HG02571 (cell line): ENCODE measurements at regions not wholly inside any gene's neighbourhood (a gene's known extent, or its start where the extent isn't known, plus 50 kb on each side); places are given as distances from the start of the nearest gene placed in this dataset.

Experiments
- ATAC-seq: cut with Tn5 transposase; IDR thresholded peaks from one replicate; pipeline ENCODE4 v1.9.1; 2021; ENCODE audit warnings: mild to moderate bottlenecking, moderate library complexity; ENCODE audit not compliant: unreplicated experiment

DNA sequence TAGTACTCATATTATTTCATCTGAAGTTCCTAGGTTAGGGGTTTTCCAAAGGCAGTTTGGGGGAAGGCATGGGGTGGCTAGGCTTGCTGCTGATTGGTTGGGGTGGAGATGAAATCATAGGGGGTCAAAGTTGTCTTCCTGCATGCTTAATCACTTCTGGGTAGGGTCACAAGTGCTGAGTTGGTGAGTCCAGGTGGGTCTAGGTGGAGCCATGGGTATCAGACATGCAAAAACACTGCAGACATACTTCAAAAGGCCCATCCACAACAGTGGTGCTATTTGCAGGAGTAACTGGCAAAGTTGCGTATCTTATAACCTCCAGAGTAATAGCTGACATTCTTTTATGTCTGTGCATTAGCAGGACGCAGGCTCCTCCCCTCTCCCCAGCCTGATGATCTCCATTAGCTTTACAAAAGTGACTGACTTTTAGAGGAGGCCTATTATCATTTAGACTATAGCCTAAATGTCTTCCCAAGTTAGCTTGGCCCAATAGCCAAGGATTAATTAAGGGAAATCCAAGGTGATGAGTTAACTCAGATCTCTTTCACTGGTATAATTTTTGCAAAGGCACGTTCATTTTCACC, 374.4 kb upstream of the PRMT6 start:
- no peak for ATAC-seq

DNA sequence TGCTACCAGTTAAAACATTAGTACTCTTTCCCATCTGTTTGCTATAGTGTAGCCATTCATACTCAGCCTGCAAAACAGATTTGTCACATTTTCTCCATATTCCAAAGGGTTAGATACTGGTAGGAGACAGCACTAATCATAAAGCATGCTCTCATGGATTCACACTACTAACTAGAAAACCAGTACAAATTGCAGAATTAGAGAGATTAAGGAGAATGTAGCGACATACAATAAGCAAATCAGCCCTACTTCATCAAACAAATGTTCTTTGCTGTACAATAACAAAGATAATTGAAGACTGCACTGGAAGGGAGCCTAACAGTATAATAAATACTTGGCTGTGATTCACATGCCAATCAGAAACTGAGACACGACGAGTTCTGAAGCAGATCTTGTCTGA, 368.0 kb upstream of the PRMT6 start:
- no peak for ATAC-seq

DNA sequence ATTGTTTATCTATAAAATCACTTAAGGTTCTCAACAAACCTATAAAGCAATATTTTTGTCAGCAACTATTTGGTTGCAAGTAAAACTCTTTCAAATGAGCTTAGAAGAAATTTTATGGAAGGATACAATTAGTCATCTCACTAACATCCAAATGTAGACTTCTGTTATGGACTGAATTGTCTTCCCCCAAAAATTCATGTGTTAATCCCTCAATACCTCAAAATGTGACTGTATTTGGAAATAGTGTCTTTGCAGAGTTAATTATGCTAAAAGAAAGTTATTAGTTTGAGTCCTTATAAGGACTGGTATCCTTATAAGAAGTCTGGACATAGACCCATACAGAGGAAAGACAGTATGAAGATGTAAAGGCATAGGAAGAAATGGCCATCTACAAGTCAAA, 357.8 kb upstream of the PRMT6 start:
- ATAC-seq = no peak

DNA sequence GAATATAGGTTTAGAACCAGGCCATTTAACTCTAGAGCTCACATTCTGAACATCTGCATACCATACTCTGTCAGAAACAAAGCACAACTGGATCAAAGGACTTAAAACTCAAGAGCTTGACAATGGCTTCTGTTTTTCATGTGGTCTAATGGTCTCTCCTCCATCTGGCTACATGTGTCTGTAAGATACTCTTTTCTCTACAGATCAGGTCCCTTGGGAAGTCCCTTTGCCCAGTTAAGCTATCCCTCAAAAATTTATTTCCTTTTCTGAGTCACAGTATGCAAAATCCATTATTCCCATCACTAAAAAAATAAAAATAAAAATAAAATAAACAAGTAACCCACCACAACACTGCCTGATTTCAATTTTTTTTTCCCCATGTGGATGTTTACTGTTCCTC, 357.0 kb upstream of the PRMT6 start:
- ATAC-seq = no peak

DNA sequence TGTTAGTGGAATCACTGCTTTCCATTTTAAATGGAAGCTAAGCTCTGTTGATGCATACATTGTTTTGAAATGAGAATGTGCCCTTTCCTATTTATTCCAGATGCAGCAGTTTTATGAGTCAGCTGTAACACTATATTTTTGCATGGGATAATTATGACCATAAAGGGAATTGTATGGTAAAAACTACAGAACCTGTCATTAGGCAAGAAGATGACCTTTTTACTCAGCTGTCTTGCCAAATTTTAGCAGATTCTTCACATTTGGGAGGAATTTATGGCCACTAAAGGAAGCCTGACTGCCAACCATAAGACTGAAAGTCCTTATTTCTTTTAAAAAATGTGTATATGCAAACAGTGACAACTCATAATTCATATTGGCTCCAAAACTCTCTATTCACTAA, 356.3 kb upstream of the PRMT6 start:
- ATAC-seq = no peak

DNA sequence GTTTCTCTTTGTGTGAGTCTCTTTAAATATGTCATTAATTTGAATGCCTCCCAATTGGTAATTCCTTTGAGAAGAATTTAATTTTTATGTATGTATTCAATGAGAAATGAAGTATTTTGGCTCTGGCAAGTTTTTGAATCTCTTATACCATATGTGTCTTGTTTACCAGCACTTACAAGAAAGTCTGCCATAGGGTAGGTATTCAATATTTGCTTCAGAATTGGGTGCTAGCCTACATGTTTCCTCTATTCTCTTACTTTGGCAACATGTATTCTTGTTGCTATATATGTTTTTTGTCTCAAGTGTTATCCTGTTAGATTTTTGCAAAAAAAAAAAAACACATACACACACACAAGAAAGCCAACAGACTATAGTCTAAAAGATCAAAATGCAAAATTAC, 350.5 kb upstream of the PRMT6 start:
- ATAC-seq = no peak

DNA sequence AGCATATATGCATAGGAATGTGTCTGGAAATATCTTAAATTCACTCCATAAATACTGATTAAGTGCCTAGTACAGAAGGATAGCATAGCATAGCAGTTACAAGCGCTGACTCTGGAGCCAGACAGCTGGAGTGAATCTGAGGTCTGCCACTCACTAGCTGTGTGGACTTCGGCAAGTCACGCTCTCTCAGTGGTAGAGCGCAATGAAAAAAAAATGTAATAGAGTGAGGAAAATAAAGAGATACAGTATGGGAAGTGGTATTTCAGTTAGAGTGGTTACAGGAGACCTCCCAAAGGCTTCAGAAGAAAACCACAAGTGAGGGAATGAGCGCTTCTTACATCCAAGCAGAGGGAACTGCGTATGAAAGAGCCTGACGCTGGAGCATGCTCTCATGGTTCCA, 338.9 kb upstream of the PRMT6 start:
- ATAC-seq = no peak

DNA sequence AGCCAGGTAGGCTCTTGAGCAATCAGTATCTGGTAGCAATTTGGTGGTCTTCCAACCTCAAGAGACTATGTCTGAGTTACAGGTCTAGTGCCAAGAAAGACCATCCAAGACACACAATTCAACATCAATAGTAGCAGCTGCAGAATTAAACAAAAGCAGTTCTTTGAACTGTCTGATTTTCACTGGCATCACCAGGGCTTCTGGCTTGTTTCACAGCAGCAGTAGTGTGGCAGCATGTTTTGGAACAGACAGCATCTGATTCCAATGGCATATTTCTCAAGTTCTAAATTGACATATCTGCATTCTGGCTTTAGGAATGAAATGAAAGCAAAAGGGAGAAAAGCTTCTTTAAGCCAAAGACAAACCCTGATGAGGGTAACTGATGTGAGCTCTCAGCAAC, 334.7 kb upstream of the PRMT6 start:
- no peak for ATAC-seq

DNA sequence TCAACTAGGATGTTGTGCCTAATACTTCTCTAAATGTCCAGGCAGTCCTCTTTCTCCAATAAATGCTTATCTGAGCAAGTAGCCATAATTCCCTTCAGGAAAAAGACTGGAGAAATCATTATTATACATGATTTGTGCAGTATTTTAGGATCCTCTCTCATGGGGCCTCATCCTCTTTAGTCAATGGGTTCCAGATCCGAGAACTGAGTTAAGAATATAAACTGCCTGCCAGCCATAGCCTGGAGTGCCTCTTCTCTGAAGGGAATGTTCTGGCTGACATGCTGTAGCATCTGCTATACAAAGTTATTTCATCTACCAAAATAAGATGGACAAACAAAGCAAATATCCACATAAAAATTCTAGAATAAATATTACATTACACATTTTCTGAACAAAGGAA, 334.0 kb upstream of the PRMT6 start:
- no peak for ATAC-seq

DNA sequence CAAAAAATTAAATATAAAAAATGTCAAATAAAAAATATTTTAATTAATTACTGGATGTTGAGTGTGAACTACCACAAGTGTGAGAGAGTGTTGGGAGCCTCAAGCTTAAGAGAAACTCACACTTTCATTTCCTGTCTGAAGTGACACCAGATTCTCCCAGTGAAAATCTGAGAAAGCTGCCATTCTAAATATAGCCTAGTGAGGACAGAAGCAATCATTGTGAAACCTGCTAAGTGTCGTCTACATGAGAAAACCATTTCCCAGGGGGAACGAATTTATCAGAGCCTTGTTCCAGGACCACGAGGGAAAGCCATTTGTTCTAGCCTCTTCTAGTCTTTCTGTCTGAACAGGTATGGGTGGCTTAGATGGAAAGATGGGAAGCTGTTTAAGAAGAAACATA, 329.3 kb upstream of the PRMT6 start:
- ATAC-seq = no peak

DNA sequence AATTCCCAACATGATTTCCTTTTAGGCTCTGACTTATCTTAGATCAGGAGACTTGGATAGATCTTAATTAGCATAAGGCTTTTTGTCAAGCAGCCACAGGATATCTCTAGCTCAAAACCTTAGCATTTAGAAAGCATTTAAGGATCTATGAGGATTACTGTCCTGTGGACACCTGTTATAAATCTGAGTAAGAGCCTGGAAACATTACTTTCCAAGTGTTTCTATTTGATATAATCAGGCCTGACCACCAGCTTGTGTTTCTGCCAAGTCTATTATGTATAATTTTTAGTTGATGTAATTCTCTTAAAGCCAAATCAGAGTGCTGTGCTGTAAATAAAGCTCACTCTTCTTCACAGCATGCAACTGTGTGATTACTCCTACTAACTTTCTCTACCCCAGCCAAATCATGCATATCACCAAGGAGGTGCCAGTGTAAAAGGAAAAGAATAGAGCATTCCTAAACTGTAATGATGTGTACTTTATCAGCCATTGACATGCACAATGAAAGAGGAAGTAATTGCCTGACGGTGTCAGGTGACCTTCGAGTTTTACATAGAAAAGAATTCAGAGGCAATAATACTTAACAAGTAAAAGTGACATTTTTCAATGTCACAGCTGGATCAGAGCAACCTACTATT, 309.9 kb upstream of the PRMT6 start:
- ATAC-seq = no peak

DNA sequence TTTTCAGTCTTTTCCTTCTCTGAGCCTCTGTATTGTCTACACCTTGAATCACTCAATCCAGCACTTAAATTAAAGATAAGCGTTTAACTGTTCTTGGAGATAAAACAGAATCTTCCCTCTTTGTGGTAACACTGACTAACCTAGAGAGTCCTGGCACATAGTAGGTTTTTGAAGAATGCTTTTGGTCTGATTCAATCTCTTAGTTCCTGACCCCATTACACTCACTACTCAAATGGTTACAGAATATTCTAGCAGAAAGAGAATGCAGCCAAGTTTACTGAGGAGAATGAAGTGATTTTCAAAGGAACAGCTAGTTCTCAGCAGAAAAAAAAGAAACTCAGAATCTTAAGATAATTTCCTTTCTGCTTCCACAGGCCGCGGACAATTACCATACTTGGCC, 309.2 kb upstream of the PRMT6 start:
- no peak for ATAC-seq

DNA sequence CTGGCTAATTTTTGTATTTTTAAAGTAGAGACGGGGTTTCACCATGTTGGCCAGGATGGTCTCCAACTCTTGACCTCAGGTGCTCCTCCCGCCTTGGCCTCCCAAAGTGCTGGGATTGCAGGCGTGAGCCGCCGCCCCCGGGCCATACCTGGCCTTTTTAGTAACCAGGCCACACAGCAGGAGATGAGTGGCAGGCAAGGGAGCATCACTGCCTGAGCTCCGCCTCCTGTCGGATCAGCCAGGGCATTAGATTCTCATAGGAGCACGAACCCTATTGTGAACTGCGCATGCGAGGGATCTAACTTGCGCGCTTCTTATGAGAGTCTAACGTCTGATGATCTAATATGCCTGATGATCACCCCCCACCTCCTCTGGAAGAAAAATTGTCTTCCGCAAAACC, 308.7 kb upstream of the PRMT6 start:
- ATAC-seq = no peak

DNA sequence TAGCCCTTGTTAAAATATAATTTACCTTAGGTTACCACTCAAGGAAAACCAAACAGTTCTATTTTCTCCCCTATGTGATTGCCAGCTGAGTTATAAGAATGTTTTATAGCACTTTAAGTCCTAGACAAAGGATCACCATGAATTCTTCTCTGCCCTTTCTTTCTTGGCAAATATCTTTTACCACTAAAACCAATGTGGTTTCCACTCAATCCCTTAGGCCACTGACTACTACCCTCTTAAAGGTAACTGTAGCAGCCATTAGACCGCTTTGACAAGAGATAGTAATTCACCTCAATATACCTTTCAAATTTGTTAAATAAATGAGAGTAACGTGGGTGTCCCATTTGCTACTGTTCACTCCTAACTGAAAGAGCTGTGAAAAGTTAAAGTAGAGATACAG, 307.9 kb upstream of the PRMT6 start:
- no peak for ATAC-seq

DNA sequence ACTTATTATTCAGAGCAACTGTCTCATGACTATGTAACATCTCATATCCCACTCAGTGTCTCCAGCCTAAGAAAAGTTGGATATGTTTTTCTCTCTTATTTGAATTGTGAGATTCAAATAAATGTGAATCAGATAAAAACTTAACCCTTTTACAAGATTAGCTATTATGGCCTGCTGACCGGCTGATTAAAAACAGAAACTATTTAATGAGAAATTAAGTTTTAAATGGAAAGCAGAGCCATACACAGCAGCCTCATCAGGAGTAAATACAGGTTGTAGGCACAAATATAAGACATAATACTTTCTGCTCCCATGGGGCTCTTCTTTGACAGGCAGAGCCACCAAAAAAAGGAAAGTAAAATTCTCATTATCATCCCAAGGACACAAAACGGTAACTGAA, 307.0 kb upstream of the PRMT6 start:
- ATAC-seq = no peak

DNA sequence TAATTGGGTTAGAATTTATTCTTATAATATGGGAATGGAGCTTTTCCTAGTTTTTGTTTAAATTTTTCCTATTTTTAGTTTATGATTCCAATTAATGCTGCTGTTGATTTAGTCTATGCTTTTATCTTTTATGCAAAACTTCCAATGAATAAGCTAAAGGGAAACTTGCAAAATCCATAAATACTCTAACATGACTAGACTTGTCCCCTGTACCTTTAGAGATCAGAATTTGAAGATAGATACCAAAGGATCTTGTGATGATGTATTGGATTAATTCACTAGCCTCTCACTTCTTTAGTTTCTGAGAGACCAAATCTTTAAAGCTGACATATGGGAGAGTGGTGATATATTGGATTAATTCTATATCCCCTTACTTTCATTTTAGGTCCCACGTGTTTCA, 306.6 kb upstream of the PRMT6 start:
- ATAC-seq = no peak

DNA sequence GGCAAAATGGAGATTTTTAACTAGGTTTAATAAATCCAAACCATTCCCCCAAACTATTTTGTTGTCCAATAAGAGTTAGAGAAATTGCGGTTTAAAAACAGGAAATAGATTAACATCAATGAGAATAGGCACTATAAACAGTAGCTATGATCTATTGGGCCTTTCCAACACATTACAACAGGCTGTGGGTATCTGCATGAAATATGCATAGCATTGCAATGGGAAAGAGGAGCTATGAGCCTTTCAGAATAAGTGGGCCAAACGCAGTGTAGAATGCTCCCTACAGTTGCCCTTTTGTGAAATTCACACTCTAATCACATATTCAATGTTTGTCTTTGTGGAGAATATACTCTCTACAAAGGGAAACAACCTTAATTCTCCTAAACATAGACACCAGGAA, 305.5 kb upstream of the PRMT6 start:
- no peak for ATAC-seq

DNA sequence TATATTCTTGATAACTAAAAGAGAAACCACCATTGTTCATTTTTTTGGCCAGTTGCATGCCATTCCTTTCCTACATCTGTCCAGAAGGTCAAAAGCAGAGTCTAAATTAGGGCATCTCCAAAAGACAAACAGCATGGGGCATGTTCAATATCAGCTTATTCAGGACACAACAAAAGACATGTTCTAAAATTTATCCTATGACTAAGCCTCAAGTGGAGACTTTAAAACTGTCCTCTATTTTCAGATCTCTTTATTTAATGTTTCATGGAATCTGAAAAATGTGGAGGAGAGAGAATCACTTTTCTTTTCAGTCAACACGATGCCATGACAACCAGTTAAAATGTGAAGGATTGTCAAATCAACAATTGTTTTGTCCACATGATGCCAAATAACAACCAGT, 303.4 kb upstream of the PRMT6 start:
- no peak for ATAC-seq

DNA sequence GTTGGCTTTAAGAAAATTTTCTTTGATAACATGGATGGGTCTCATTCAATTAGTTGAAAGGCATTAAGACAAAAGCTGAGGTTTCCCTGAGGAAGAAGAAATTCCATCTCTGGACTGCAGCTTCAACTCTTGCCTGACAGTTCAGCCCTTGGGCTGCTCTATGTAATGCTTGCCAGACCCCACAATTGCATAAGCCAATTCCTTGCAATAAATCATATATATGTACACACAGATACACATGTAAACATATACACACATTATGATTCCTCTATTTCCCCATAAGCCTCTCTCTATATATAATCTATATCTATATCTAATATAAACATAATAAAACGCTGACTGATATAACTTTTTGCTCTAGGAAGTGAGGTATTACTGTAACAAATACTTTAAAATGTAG, 301.5 kb upstream of the PRMT6 start:
- no peak for ATAC-seq

DNA sequence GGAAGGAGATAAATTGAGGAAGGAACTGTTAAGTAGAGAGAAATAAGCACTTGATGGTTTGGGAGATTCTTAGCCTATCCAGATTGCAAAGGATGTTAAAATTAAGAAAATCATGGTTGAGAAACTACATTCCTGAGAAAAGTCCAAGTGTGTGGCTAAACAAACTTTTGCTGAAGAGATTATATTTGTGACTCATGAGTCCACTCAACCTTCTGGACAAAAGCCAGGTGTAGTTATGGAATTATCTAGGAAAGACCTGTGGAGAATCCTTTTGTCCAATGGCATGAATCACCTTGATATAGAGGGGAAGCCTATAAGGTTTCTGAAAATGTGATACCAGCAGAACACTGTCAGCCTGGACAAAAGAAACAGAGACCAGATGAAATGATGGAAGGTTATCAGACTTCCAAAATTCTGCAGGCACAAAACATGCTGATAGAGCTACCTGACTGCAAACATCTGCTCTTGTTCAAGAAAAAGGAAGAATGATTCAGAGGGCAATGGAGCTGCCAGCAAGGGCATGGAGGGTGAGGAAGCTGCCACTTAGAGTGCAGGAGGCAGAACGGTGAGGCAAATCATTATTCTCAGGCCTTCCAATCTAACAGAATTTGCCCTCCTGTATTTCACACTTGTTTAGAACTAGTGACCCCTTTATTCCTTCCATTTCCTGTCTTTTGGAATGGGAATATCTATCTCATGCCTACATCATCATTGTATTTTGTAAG, 300.6 kb upstream of the PRMT6 start:
- no peak for ATAC-seq

DNA sequence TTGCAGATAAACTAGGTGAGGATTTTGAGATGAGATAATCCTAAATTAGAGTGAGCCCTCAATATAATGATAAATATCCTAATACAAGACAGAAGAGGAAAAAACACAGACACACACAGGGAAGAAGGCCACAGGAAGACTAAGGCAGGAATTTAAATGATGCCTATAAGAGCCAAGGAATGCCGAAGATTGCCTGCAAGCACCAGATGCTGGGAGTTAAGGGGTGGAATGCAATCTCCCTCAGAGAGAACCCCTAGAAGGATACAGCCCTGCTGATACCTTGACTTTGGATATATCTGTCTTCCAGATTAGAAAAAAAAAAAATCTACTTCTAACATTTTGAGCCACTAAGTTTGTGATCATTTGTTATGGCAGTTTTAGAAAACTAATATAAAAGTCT, 299.7 kb upstream of the PRMT6 start:
- no peak for ATAC-seq

DNA sequence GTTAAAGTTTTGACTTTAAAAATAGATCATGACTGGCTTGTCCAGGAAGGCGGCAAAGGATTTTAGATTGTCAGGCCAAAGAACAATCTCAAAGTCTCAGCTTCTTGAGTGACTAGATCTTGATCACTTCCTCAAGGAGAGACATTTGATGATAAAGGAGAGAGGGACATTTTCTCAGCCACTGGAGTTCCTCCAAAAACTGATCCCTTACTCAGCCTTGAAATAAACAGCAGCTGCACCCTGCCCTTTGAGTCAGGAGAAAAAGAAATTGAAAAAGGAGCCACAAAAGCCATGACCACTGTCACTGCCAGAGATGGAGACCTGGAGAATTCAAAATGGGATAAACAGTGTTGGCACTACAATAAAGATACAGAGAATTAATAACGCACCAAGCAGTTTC, 288.4 kb upstream of the PRMT6 start:
- ATAC-seq = no peak

DNA sequence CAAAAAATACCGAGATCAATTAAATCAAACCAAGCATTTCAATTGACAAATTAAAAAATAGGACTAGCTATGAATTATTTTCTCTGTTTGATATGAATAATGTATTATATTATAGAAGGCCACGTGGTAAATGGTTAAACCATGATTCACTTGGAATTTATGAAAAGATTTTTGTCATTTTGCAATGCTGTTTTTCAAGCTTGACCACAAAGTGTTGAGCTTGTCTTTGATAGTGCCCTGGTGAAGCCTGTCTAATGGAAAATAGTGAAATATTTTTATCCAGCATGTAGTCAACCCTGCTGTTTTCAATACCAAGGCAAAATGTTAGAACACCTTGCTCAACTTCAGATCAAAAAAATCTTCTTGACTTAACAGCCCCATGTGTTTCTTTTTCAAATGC, 288.0 kb upstream of the PRMT6 start:
- ATAC-seq = no peak
